IMR-90 (cell line): ENCODE measurements at regions not wholly inside any gene's neighbourhood (a gene's known extent, or its start where the extent isn't known, plus 50 kb on each side); places are given as distances from the start of the nearest gene placed in this dataset.

ENCODE experiments used
- ATAC-seq: fragments of 200-7000 bp; cut with Tn5 transposase; 2 replicates; pipeline ENCODE4 v1.9.1; 2020; ENCODE audit warnings: low read depth, mild to moderate bottlenecking, moderate library complexity
- BruUV-seq: library from RNA; stranded (reverse); fragments of 400-500 nt; replicated peaks from 2 replicates; lab custom pipeline; 2021; lab: Mats Ljungman, UMichigan
- CTCF ChIA-PET: fragments of 300-600 bp; formaldehyde crosslinking; extraction: SDS; loops from one replicate; lab custom pipeline; 2021; ENCODE audit warnings: antibody characterized with exemption; lab: Yijun Ruan, JAX
- POLR2A ChIA-PET: fragments of 300-600 bp; sonication (Branson Sonifier 250); formaldehyde crosslinking; loops from one replicate; lab custom pipeline; 2022; ENCODE audit warnings: antibody characterized with exemption; ENCODE audit not compliant: unreplicated experiment; lab: Charles Lee
- DNase-seq: peaks from one replicate; pipeline ENCODE4 v3.0.0; 2013
- H2AFZ ChIP-seq: replicated peaks from 2 replicates; pipeline ENCODE3; 2013; ENCODE audit warnings: low read length, mild to moderate bottlenecking; ENCODE audit not compliant: poor library complexity
- H2AK5ac ChIP-seq: 2 replicates; pipeline ENCODE4 v1.6.1; 2013; ENCODE audit warnings: low read depth, low read length, inconsistent platforms
- H2AK9ac ChIP-seq: replicated peaks from 2 replicates; pipeline ENCODE3; 2013; ENCODE audit warnings: mild to moderate bottlenecking, low read depth, low read length, moderate library complexity; ENCODE audit not compliant: poor library complexity
- H2BK120ac ChIP-seq: 2 replicates; pipeline ENCODE4 v1.6.1; 2013; ENCODE audit warnings: low read depth, low read length, inconsistent platforms
- H2BK15ac ChIP-seq: 3 replicates; pipeline ENCODE4 v1.6.1; 2013; ENCODE audit warnings: low read depth, low read length, inconsistent platforms
- H2BK20ac ChIP-seq: 2 replicates; pipeline ENCODE4 v1.6.1; 2013; ENCODE audit warnings: low read depth, mild to moderate bottlenecking, inconsistent platforms, low read length, moderate library complexity
- H2BK5ac ChIP-seq: 2 replicates; pipeline ENCODE4 v1.6.1; 2013; ENCODE audit warnings: mild to moderate bottlenecking, low read depth, low read length, inconsistent platforms; ENCODE audit not compliant: poor library complexity, severe bottlenecking
- H3K14ac ChIP-seq: replicated peaks from 2 replicates; pipeline ENCODE4 v1.6.1; 2013; ENCODE audit warnings: low read depth, low read length, inconsistent platforms
- H3K18ac ChIP-seq: 2 replicates; pipeline ENCODE4 v1.6.1; 2013; ENCODE audit warnings: low read depth, low read length, control low read depth
- H3K23ac ChIP-seq: 2 replicates; pipeline ENCODE4 v1.6.1; 2013; ENCODE audit warnings: low read depth, low read length, inconsistent platforms
- H3K27ac ChIP-seq: 2 replicates; pipeline ENCODE4 v1.5.1; 2013; ENCODE audit warnings: mild to moderate bottlenecking, control low read depth, low read length; ENCODE audit not compliant: insufficient read depth
- H3K27me3 ChIP-seq: 2 replicates; pipeline ENCODE4 v1.6.1; 2013; ENCODE audit warnings: low read length; ENCODE audit not compliant: control insufficient read depth, insufficient read depth
- H3K36me3 ChIP-seq: 2 replicates; pipeline ENCODE4 v1.6.1; 2013; ENCODE audit warnings: low read length, mixed read lengths; ENCODE audit not compliant: control insufficient read depth, insufficient read depth
- H3K4ac ChIP-seq: 2 replicates; pipeline ENCODE4 v1.6.1; 2013; ENCODE audit warnings: low read depth, low read length, inconsistent platforms
- H3K4me1 ChIP-seq: 2 replicates; pipeline ENCODE4 v1.6.1; 2013; ENCODE audit warnings: low read length, mixed read lengths; ENCODE audit not compliant: control insufficient read depth, insufficient read depth
- H3K4me2 ChIP-seq: 2 replicates; pipeline ENCODE4 v1.6.1; 2013; ENCODE audit warnings: low read depth, mild to moderate bottlenecking, control low read depth, low read length, moderate library complexity
- H3K4me3 ChIP-seq: 2 replicates; pipeline ENCODE4 v1.5.1; 2013; ENCODE audit warnings: low read depth, mild to moderate bottlenecking, control low read depth, low read length, moderate library complexity; ENCODE audit not compliant: insufficient read depth
- H3K56ac ChIP-seq: 2 replicates; pipeline ENCODE4 v1.6.1; 2013; ENCODE audit warnings: low read length, inconsistent platforms; ENCODE audit not compliant: insufficient read depth; ENCODE audit errors: extremely low read depth
- H3K79me1 ChIP-seq, 2 experiments: 2 replicates each; pipeline ENCODE4 v1.6.1; 2013; ENCODE audit warnings: low read length in 2 of 2, inconsistent platforms in 1 of 2, low read depth in 1 of 2
- H3K9ac ChIP-seq: 2 replicates; pipeline ENCODE4 v1.6.1; 2013; ENCODE audit warnings: low read depth, low read length, control low read depth
- H3K9me1 ChIP-seq: 2 replicates; pipeline ENCODE4 v1.6.1; 2013; ENCODE audit warnings: low read length, inconsistent platforms; ENCODE audit not compliant: insufficient read depth
- H3K9me3 ChIP-seq: 2 replicates; pipeline ENCODE4 v1.6.1; 2013; ENCODE audit warnings: low read length; ENCODE audit not compliant: control insufficient read depth, insufficient read depth
- H4K20me1 ChIP-seq: 2 replicates; pipeline ENCODE4 v1.6.1; 2013; ENCODE audit warnings: low read length, inconsistent platforms; ENCODE audit not compliant: insufficient read depth
- H4K5ac ChIP-seq: 2 replicates; pipeline ENCODE4 v1.6.1; 2013; ENCODE audit warnings: mild to moderate bottlenecking, low read depth, low read length, control low read depth
- H4K8ac ChIP-seq, 2 experiments: 2 replicates each; pipeline ENCODE4 v1.6.1; 2013; ENCODE audit warnings: low read depth in 2 of 2, low read length in 2 of 2, control low read depth in 1 of 2, inconsistent platforms in 1 of 2
- H4K91ac ChIP-seq: 2 replicates; pipeline ENCODE4 v1.6.1; 2013; ENCODE audit warnings: low read depth, low read length, inconsistent platforms; ENCODE audit not compliant: insufficient read depth
- BHLHE40 ChIP-seq: fragments of 150-350 bp; IDR thresholded peaks from 2 replicates; pipeline ENCODE4 v1.6.1; 2016; ENCODE audit warnings: mild to moderate bottlenecking, low read depth, low read length
- CEBPB ChIP-seq: IDR thresholded peaks from 2 replicates; pipeline ENCODE4 v1.6.1; 2012; ENCODE audit warnings: low read depth, low read length, improper control_type of control experiment
- CHD1 ChIP-seq: IDR thresholded peaks from 2 replicates; pipeline ENCODE4 v1.6.1; 2012; ENCODE audit warnings: low read depth, low read length, improper control_type of control experiment
- FOS ChIP-seq: fragments of 150-350 bp; IDR thresholded peaks from 2 replicates; pipeline ENCODE4 v1.6.1; 2016; ENCODE audit warnings: low read depth, low read length
- MAFK ChIP-seq: IDR thresholded peaks from 2 replicates; pipeline ENCODE4 v1.6.1; 2012; ENCODE audit warnings: low read depth, low read length, improper control_type of control experiment
- MAZ ChIP-seq: IDR thresholded peaks from 2 replicates; pipeline ENCODE4 v1.6.1; 2012; ENCODE audit warnings: low read depth, mild to moderate bottlenecking, low read length, improper control_type of control experiment, moderate library complexity, borderline replicate concordance
- MXI1 ChIP-seq: IDR thresholded peaks from 2 replicates; pipeline ENCODE4 v1.6.1; 2012; ENCODE audit warnings: low read depth, mild to moderate bottlenecking, low read length, moderate library complexity, borderline replicate concordance
- NFE2L2 ChIP-seq: fragments of 150-350 bp; IDR thresholded peaks from 2 replicates; pipeline ENCODE4 v1.6.1; 2016; ENCODE audit warnings: low read depth, mild to moderate bottlenecking, low read length
- POLR2A ChIP-seq: IDR thresholded peaks from 2 replicates; pipeline ENCODE4 v1.6.1; 2012; ENCODE audit warnings: mild to moderate bottlenecking, low read depth, low read length
- RAD21 ChIP-seq: IDR thresholded peaks from 2 replicates; pipeline ENCODE4 v1.6.1; 2012; ENCODE audit warnings: low read length, improper control_type of control experiment
- RCOR1 ChIP-seq: IDR thresholded peaks from 2 replicates; pipeline ENCODE4 v1.6.1; 2012; ENCODE audit warnings: mild to moderate bottlenecking, low read length, improper control_type of control experiment; ENCODE audit not compliant: insufficient replicate concordance
- RFX5 ChIP-seq: IDR thresholded peaks from 2 replicates; pipeline ENCODE4 v1.8.0; 2012; ENCODE audit warnings: low read depth, mild to moderate bottlenecking, low read length, moderate library complexity
- SMC3 ChIP-seq: fragments of 150-350 bp; IDR thresholded peaks from 2 replicates; pipeline ENCODE4 v1.6.1; 2016; ENCODE audit warnings: low read depth, mild to moderate bottlenecking, antibody characterized with exemption, low read length, moderate library complexity
- WGBS, 2 experiments: methylation state at CpG; one replicate each; pipeline versions ENCODE4 v1.1.5 to v1.1.7; 2013; ENCODE audit warnings: missing lambda C conversion rate in 2 of 2; ENCODE audit not compliant: insufficient read length in 1 of 2; ENCODE audit errors: extremely low coverage in 2 of 2; 5-methylcytosine and 5-hydroxymethylcytosine counted together
- dilution Hi-C: fragments of 300-500 bp; cut with HindIII; formaldehyde crosslinking; loops from one replicate; pipeline ENCODE4 v1.14.3; 2018; ENCODE audit warnings: low sequenced_read_pairs; ENCODE audit not compliant: unreplicated experiment
- in situ Hi-C: fragments of 300-500 bp; cut with MboI; formaldehyde crosslinking; loops from 3 replicates; pipeline ENCODE4 v1.14.3; 2019; ENCODE audit warnings: low sequenced_read_pairs, inconsistent platforms, mixed read lengths
- intact Hi-C: fragments of 100-400 bp; cut with micrococcal nuclease; formaldehyde crosslinking; loops from 2 replicates; pipeline ENCODE4 v1.10.0; 2022
- TF ChIP-seq, protein P1 (sequence below): fragments of 150-350 bp; IDR thresholded peaks from 2 replicates; pipeline ENCODE4 v1.6.1; 2016; ENCODE audit warnings: low read depth, mild to moderate bottlenecking, low read length, moderate library complexity, borderline replicate concordance
- TF ChIP-seq, protein P2 (sequence below): conservative IDR thresholded peaks from 2 replicates; pipeline ENCODE4 v1.5.1; 2012; ENCODE audit warnings: mild to moderate bottlenecking, low read depth, low read length, improper control_type of control experiment
- TF ChIP-seq, protein P3 (sequence below): fragments of 150-350 bp; IDR thresholded peaks from 2 replicates; pipeline ENCODE4 v1.6.1; 2017; ENCODE audit warnings: mild to moderate bottlenecking, antibody characterized with exemption, low read length, low read depth

DNA sequence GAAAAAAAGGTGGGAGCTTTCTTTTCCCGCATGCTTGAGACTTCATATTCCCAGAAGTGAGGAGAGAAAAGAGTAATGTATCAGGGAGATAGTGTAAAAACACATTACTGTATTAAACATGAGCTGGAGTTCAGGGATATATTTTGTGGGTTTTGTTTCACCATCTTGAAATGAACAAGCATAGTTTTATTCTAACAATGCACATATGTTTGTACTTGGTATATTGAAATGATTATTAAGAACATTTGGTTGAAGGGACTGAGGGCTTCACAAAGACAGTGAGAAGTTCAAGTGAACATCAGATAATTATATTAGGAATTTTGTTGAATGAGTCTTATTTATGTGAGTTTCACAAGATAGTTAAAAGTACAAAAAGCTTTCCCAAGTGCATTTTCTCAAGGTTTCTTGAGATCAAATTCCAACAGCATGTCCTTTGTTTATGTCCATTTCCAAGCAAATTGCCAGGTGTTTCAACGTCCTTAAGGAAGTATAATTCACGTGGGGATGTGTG is 368.8 kb downstream of the ANKRD50 start:
- no peak overlapping the region for H3K4ac ChIP-seq
- no peaks in the 10 kb centered on the region for H4K20me1 ChIP-seq
- WGBS, 2 experiments, result no CpG with 5 or more reads among the region's 3 CpGs
- in situ Hi-C loops, result no loop called here
- H4K91ac ChIP-seq, result no peak overlapping the region
- TF ChIP-seq MXI1 (no peak), MAFK (no peak), RAD21 (no peak), NFE2L2 (no peak), CHD1 (no peak), MAZ (no peak), SMC3 (no peak), RCOR1 (no peak), CEBPB (no peak), BHLHE40 (no peak), POLR2A (no peak), FOS (no peak), RFX5 (no peak)
- TF ChIP-seq, protein P1, sequence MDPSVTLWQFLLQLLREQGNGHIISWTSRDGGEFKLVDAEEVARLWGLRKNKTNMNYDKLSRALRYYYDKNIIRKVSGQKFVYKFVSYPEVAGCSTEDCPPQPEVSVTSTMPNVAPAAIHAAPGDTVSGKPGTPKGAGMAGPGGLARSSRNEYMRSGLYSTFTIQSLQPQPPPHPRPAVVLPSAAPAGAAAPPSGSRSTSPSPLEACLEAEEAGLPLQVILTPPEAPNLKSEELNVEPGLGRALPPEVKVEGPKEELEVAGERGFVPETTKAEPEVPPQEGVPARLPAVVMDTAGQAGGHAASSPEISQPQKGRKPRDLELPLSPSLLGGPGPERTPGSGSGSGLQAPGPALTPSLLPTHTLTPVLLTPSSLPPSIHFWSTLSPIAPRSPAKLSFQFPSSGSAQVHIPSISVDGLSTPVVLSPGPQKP, result no peak
- TF ChIP-seq, protein P2, sequence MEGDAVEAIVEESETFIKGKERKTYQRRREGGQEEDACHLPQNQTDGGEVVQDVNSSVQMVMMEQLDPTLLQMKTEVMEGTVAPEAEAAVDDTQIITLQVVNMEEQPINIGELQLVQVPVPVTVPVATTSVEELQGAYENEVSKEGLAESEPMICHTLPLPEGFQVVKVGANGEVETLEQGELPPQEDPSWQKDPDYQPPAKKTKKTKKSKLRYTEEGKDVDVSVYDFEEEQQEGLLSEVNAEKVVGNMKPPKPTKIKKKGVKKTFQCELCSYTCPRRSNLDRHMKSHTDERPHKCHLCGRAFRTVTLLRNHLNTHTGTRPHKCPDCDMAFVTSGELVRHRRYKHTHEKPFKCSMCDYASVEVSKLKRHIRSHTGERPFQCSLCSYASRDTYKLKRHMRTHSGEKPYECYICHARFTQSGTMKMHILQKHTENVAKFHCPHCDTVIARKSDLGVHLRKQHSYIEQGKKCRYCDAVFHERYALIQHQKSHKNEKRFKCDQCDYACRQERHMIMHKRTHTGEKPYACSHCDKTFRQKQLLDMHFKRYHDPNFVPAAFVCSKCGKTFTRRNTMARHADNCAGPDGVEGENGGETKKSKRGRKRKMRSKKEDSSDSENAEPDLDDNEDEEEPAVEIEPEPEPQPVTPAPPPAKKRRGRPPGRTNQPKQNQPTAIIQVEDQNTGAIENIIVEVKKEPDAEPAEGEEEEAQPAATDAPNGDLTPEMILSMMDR, result no peak
- TF ChIP-seq, protein P3, sequence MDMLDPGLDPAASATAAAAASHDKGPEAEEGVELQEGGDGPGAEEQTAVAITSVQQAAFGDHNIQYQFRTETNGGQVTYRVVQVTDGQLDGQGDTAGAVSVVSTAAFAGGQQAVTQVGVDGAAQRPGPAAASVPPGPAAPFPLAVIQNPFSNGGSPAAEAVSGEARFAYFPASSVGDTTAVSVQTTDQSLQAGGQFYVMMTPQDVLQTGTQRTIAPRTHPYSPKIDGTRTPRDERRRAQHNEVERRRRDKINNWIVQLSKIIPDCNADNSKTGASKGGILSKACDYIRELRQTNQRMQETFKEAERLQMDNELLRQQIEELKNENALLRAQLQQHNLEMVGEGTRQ, result no peak
- H4K8ac ChIP-seq, result no peak overlapping the region
- dilution Hi-C loops, result no loop called here
- H3K9me1 ChIP-seq, result no peaks in the 10 kb centered on the region
- no peaks in the 10 kb centered on the region for H3K9me3 ChIP-seq
- H3K56ac ChIP-seq, result no peak overlapping the region
- POLR2A ChIA-PET, result no interaction called here
- H3K18ac ChIP-seq, result no peak overlapping the region
- no peak overlapping the region for H2BK15ac ChIP-seq
- no peaks in the 10 kb centered on the region for H3K27me3 ChIP-seq
- no peaks in the 10 kb centered on the region for H3K79me1 ChIP-seq
- no peak overlapping the region for H2AK5ac ChIP-seq
- no peak overlapping the region for H2AFZ ChIP-seq
- no peak overlapping the region for H3K4me2 ChIP-seq
- no peak overlapping the region for H2AK9ac ChIP-seq
- H3K23ac ChIP-seq, result no peak overlapping the region
- no peak overlapping the region for H2BK20ac ChIP-seq
- BruUV-seq, result no TSS peak
- H3K36me3 ChIP-seq, result no peaks in the 10 kb centered on the region
- peak; percentile 10 for DNase-seq
- no peak overlapping the region for H3K4me3 ChIP-seq
- H3K9ac ChIP-seq, result no peak overlapping the region
- ATAC-seq, result no peak
- H3K14ac ChIP-seq, result no peak overlapping the region
- H4K5ac ChIP-seq, result no peak overlapping the region
- CTCF ChIA-PET, result interaction anchor here (1.4 kb wide), 1 partner anchor 9 kb away, joined by 3 read pairs; no protein-coding TSS in a partner anchor
- H2BK120ac ChIP-seq, result no peak overlapping the region
- H3K4me1 ChIP-seq, result no peaks in the 10 kb centered on the region
- H2BK5ac ChIP-seq, result no peak overlapping the region
- intact Hi-C loops, result no loop called here
- H3K27ac ChIP-seq, result no peak overlapping the region
